Neural progenitor cell (in vitro differentiated cells): ENCODE measurements at regions not wholly inside any gene's neighbourhood (a gene's known extent, or its start where the extent isn't known, plus 50 kb on each side); places are given as distances from the start of the nearest gene placed in this dataset.

Source experiments
- EZH2phosphoT487 ChIP-seq: fragments of 200-600 bp; sonication (generic); IDR thresholded peaks from 2 replicates; pipeline ENCODE4 v1.6.1; 2017; ENCODE audit warnings: antibody characterized with exemption
- TF ChIP-seq, protein P1 (sequence below): fragments of 200-600 bp; sonication (generic); IDR thresholded peaks from 2 replicates; pipeline ENCODE4 v1.5.1; 2017; ENCODE audit warnings: antibody characterized with exemption, mild to moderate bottlenecking

- TF ChIP-seq, protein P1, sequence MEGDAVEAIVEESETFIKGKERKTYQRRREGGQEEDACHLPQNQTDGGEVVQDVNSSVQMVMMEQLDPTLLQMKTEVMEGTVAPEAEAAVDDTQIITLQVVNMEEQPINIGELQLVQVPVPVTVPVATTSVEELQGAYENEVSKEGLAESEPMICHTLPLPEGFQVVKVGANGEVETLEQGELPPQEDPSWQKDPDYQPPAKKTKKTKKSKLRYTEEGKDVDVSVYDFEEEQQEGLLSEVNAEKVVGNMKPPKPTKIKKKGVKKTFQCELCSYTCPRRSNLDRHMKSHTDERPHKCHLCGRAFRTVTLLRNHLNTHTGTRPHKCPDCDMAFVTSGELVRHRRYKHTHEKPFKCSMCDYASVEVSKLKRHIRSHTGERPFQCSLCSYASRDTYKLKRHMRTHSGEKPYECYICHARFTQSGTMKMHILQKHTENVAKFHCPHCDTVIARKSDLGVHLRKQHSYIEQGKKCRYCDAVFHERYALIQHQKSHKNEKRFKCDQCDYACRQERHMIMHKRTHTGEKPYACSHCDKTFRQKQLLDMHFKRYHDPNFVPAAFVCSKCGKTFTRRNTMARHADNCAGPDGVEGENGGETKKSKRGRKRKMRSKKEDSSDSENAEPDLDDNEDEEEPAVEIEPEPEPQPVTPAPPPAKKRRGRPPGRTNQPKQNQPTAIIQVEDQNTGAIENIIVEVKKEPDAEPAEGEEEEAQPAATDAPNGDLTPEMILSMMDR = no peak
- no peak for TF ChIP-seq EZH2phosphoT487
These were observed 109.4 kb upstream of the ADPGK start for GRCh38 chr15:72892986-72893385.
